Uterus (tissue), 2 donors: ENCODE measurements at regions not wholly inside any gene's neighbourhood (a gene's known extent, or its start where the extent isn't known, plus 50 kb on each side); places are given as distances from the start of the nearest gene placed in this dataset.

Experiments used
- POLR2A ChIP-seq, 2 donors: fragments of 450-650 bp; IDR thresholded peaks; one replicate each; pipeline ENCODE4 v1.6.1; 2016; ENCODE audit warnings: antibody characterized with exemption in 2 of 2, mild to moderate bottlenecking in 1 of 2, moderate library complexity in 1 of 2
- TF ChIP-seq, protein P1 (sequence below), 4 experiments: fragments of 200-600 bp in 2 of 4; fragments of 450-650 bp in 2 of 4; sonication (generic) in 2 of 4; IDR thresholded peaks; one replicate each; pipeline ENCODE4 v1.5.1; 2016 to 2019; ENCODE audit warnings: antibody characterized with exemption in 4 of 4, mild to moderate bottlenecking in 2 of 4, moderate library complexity in 1 of 4

DNA sequence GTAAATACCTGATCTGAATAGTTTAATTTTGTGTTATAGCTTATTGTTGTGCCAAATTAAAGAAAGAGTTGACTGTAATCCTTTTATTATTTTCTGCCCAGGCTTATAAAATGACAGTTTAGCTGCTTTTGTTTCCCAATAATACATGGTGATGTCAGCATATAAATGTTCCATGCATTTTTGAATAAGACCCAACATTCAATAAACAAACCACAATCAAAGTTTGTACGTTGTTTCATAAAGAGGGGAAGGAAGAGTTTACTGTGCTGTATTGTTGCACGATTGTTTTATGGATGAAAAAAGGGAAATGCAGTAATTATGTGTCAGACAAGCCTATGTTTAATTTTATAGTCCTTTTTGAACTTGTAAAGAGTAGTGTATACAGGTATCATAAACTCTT lies 177.2 kb upstream of the SCN7A start:
- TF ChIP-seq, protein P1, sequence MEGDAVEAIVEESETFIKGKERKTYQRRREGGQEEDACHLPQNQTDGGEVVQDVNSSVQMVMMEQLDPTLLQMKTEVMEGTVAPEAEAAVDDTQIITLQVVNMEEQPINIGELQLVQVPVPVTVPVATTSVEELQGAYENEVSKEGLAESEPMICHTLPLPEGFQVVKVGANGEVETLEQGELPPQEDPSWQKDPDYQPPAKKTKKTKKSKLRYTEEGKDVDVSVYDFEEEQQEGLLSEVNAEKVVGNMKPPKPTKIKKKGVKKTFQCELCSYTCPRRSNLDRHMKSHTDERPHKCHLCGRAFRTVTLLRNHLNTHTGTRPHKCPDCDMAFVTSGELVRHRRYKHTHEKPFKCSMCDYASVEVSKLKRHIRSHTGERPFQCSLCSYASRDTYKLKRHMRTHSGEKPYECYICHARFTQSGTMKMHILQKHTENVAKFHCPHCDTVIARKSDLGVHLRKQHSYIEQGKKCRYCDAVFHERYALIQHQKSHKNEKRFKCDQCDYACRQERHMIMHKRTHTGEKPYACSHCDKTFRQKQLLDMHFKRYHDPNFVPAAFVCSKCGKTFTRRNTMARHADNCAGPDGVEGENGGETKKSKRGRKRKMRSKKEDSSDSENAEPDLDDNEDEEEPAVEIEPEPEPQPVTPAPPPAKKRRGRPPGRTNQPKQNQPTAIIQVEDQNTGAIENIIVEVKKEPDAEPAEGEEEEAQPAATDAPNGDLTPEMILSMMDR (IDR thresholded peaks at IDR 0.05): no peak
- no peak for TF ChIP-seq POLR2A (IDR thresholded peaks at IDR 0.05)
